HFFc6 (cell line): ENCODE measurements at regions not wholly inside any gene's neighbourhood (a gene's known extent, or its start where the extent isn't known, plus 50 kb on each side); places are given as distances from the start of the nearest gene placed in this dataset.
"Not testable (repeated sequence)": the region's sequence is repeated elsewhere in the genome, so short reads cannot be mapped to it uniquely, and the experiment has no call there.

Experiments used
- DNase-seq: peaks from one replicate; pipeline ENCODE4 v3.0.0-alpha.2; 2018
- H3K27ac Mint-ChIP-seq: 2 replicates; pipeline ENCODE4 v1.8.0; 2020; ENCODE audit warnings: mild to moderate bottlenecking, mixed read lengths
- H3K27me3 Mint-ChIP-seq: 2 replicates; pipeline ENCODE4 v1.8.0; 2021; ENCODE audit warnings: mild to moderate bottlenecking, moderate library complexity, mixed read lengths; ENCODE audit not compliant: insufficient read depth
- H3K36me3 Mint-ChIP-seq: 2 replicates; pipeline ENCODE4 v1.8.0; 2021; ENCODE audit warnings: low read depth, mixed read lengths
- H3K4me1 Mint-ChIP-seq: 2 replicates; pipeline ENCODE4 v1.8.0; 2020; ENCODE audit warnings: low read depth, mixed read lengths
- H3K4me3 Mint-ChIP-seq: 2 replicates; pipeline ENCODE4 v1.8.0; 2020; ENCODE audit warnings: mild to moderate bottlenecking, moderate library complexity, mixed read lengths
- H3K9me3 Mint-ChIP-seq: 2 replicates; pipeline ENCODE4 v1.8.0; 2020; ENCODE audit warnings: mild to moderate bottlenecking, mixed read lengths
- TF ChIP-seq, protein P1 (sequence below): fragments of 200-600 bp; sonication (generic); IDR thresholded peaks from 2 replicates; pipeline ENCODE4 v1.5.0; 2021; ENCODE audit warnings: antibody characterized with exemption, mild to moderate bottlenecking

DNA sequence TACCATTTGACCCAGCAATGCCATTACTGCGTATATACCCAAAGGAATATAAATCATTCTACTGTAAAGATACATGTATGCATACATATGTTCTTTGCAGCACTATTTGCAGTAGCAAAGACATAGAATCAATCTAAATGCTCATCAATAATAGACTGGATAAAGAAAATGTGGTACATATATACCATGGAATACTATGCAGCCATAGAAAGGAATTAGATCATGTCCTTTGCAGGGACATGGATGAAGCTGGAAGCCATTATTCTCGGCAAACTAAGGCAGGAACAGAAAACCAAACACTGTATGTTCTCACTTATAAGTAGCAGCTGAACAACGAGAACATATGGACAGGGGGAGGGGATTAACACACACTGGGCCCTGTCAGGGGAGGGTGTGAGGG lies 54.8 kb upstream of the ZNF30 start:
- not testable (repeated sequence) for H3K36me3 Mint-ChIP-seq, DNase-seq, H3K4me1 Mint-ChIP-seq, H3K4me3 Mint-ChIP-seq, H3K27ac Mint-ChIP-seq
- Mint-ChIP-seq H3K27me3 (peaks cover 16% of the 10 kb centered on the region), H3K9me3 (peaks cover 15% of the 10 kb centered on the region; the same call in 1 of the 2 replicates)

- TF ChIP-seq, protein P1, sequence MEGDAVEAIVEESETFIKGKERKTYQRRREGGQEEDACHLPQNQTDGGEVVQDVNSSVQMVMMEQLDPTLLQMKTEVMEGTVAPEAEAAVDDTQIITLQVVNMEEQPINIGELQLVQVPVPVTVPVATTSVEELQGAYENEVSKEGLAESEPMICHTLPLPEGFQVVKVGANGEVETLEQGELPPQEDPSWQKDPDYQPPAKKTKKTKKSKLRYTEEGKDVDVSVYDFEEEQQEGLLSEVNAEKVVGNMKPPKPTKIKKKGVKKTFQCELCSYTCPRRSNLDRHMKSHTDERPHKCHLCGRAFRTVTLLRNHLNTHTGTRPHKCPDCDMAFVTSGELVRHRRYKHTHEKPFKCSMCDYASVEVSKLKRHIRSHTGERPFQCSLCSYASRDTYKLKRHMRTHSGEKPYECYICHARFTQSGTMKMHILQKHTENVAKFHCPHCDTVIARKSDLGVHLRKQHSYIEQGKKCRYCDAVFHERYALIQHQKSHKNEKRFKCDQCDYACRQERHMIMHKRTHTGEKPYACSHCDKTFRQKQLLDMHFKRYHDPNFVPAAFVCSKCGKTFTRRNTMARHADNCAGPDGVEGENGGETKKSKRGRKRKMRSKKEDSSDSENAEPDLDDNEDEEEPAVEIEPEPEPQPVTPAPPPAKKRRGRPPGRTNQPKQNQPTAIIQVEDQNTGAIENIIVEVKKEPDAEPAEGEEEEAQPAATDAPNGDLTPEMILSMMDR = no peak
- DNase-seq = no peak
- peaks cover 14% of the 10 kb centered on the region for H3K27me3 Mint-ChIP-seq
- no peaks in the 10 kb centered on the region for H3K36me3 Mint-ChIP-seq
- H3K4me1 Mint-ChIP-seq = no peaks in the 10 kb centered on the region
- peaks cover 15% of the 10 kb centered on the region; the same call in 1 of the 2 replicates for H3K9me3 Mint-ChIP-seq
- no peak overlapping the region for H3K27ac Mint-ChIP-seq
- no peak overlapping the region for H3K4me3 Mint-ChIP-seq
Measured at GRCh38 chr19:34867631-34868030, 59.1 kb upstream of the ZNF30 start.

DNA sequence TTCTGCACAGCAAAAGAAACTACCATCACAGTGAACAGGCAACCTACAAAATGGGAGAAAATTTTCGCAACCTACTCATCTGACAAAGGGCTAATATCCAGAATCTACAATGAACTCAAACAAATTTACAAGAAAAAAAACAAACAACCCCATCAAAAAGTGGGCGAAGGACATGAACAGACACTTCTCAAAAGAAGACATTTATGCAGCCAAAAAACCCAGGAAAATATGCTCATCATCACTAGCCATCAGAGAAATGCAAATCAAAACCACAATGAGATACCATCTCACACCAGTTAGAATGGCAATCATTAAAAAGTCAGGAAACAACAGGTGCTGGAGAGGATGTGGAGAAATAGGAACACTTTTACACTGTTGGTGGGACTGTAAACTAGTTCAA lies 61.5 kb upstream of the ZNF30 start:
- H3K4me1 Mint-ChIP-seq, H3K4me3 Mint-ChIP-seq, H3K36me3 Mint-ChIP-seq, H3K27ac Mint-ChIP-seq, DNase-seq: not testable (repeated sequence)
- Mint-ChIP-seq H3K9me3 (peaks cover 15% of the 10 kb centered on the region; the same call in 1 of the 2 replicates), H3K27me3 (peaks cover 10% of the 10 kb centered on the region)

DNA sequence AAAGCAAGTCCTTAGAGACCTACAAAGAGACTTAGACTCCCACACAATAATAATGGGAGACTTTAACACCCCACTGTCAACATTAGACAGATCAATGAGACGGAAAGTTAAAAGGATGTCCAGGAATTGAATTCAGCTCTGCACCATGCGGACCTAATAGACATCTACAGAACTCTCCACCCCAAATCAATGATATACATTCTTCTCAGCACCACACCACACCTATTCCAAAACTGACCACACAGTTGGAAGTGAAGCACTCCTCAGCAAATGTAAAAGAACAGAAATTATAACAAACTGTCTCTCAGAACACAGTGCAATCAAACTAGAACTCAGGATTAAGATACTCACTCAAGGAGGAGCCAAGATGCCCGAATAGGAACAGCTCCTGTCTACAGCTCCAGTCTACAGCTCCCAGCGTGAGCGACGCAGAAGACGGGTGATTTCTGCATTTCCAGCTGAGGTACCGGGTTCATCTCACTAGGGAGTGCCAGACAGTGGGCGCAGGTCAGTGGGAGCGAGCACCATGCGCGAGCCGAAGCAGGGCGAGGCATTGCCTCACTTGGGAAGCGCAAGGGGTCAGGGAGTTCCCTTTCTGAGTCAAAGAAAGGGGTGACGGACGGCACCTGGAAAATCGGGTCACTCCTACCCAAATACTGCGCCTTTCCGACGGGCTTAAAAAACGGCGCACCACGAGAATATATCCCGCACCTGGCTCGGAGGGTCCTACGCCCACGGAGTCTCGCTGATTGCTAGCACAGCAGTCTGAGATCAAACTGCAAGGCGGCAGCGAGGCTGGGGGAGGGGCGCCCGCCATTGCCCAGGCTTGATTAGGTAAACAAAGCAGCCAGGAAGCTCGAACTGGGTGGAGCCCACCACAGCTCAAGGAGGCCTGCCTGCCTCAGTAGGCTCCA lies 66.6 kb upstream of the ZNF30 start:
- not testable (repeated sequence) for H3K9me3 Mint-ChIP-seq, DNase-seq, H3K27me3 Mint-ChIP-seq, H3K4me3 Mint-ChIP-seq, H3K4me1 Mint-ChIP-seq, H3K27ac Mint-ChIP-seq, H3K36me3 Mint-ChIP-seq

DNA sequence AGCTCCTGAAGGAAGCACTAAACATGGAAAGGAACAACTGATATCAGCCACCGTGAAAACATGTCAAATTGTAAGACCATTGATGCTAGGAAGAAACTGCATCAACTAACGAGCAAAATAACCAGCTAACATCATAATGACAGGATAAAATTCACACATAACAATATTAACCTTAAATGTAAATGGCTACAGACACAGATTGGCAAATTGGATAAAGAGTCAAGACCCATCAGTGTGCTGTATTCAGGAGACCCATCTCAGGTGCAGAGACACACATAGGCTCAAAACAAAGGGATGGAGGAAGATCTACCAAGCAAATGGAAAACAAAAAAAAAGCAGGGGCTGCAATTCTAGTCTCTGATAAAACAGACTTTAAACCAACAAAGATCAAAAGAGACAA lies 67.4 kb upstream of the ZNF30 start:
- H3K27ac Mint-ChIP-seq, H3K9me3 Mint-ChIP-seq, H3K4me3 Mint-ChIP-seq, H3K4me1 Mint-ChIP-seq, H3K27me3 Mint-ChIP-seq, DNase-seq, H3K36me3 Mint-ChIP-seq: not testable (repeated sequence)

DNA sequence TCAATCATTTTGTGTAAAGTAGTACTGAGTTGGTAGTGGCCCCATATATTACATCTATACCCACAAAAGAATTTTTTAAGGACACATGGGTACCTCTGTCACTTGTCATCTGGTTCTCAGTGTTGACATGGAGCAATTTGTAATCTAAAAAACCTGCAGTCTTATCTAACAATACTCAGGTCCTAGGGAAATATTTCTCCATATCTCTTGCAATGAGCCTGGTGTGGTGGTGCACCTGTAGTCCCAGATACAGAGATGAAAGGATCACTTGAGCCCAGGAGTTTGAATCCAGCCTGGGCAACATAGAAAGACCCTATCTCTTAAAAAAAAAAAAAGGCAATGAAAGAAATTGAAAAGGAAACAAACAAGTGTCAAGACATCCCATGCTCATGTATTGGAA lies 70.7 kb upstream of the ZNF30 start:
- Mint-ChIP-seq H3K27ac (no peak overlapping the region), H3K4me1 (no peaks in the 10 kb centered on the region), H3K4me3 (no peak overlapping the region), H3K27me3 (peaks cover 11% of the 10 kb centered on the region), H3K36me3 (no peaks in the 10 kb centered on the region), H3K9me3 (peaks cover 4% of the 10 kb centered on the region; the same call in 1 of the 2 replicates)
- DNase-seq = no peak
- TF ChIP-seq, protein P1 = no peak

DNA sequence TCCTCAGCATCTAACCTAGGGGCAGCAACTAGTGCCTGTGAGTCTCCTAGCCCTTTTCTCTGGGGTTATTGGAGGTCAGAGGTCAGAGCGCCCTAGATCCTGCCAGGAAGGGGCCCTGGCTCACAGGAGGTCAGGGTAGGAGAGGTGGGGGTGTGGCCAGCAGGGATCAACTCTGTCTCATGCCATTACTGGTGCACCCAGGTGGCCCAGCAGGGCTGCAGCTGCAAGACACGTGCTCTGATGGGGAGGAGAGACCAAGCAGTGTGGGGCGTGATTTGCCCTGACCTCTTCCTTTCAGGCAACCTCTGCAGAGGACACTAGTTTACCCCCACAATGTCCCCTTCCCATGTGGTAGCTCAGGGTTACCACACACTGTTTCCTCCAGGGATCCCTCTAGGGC lies 73.3 kb upstream of the ZNF30 start:
- peaks cover 13% of the 10 kb centered on the region for H3K27me3 Mint-ChIP-seq
- TF ChIP-seq, protein P1 = no peak
- no peak overlapping the region for H3K4me3 Mint-ChIP-seq
- DNase-seq = no peak
- no peak overlapping the region for H3K27ac Mint-ChIP-seq
- H3K9me3 Mint-ChIP-seq = no peaks in the 10 kb centered on the region; the same call in 1 of the 2 replicates
- H3K36me3 Mint-ChIP-seq = no peaks in the 10 kb centered on the region
- no peaks in the 10 kb centered on the region for H3K4me1 Mint-ChIP-seq
